ENCODE measurements at regions not wholly inside any gene's neighbourhood (a gene's known extent, or its start where the extent isn't known, plus 50 kb on each side); places are given as distances from the start of the nearest gene placed in this dataset.

DNA sequence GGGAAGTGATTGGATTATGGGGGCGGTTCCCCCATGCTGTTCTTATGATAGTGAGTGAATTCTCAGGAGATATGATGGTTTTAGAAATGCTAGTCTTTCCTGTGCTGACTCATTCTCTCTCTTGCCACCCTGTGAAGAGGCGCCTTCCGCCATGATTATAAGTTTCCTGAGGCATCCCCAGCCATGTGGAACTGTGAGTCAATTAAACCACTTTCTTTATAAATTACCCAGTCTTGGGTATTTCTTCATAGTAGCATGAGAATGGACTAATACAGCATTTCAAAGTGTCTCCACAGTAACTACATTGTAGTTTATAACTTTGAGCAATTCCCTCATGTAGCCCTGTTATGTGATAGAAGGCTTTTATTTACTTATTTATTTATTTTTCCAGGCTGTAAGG lies 128.8 kb upstream of the CHRNA7 start:
- no peak for TF ChIP-seq POLR2AphosphoS5 (IDR thresholded peaks at IDR 0.05; ENCODE audit: low read depth, low read length)
- TF ChIP-seq, protein P1, sequence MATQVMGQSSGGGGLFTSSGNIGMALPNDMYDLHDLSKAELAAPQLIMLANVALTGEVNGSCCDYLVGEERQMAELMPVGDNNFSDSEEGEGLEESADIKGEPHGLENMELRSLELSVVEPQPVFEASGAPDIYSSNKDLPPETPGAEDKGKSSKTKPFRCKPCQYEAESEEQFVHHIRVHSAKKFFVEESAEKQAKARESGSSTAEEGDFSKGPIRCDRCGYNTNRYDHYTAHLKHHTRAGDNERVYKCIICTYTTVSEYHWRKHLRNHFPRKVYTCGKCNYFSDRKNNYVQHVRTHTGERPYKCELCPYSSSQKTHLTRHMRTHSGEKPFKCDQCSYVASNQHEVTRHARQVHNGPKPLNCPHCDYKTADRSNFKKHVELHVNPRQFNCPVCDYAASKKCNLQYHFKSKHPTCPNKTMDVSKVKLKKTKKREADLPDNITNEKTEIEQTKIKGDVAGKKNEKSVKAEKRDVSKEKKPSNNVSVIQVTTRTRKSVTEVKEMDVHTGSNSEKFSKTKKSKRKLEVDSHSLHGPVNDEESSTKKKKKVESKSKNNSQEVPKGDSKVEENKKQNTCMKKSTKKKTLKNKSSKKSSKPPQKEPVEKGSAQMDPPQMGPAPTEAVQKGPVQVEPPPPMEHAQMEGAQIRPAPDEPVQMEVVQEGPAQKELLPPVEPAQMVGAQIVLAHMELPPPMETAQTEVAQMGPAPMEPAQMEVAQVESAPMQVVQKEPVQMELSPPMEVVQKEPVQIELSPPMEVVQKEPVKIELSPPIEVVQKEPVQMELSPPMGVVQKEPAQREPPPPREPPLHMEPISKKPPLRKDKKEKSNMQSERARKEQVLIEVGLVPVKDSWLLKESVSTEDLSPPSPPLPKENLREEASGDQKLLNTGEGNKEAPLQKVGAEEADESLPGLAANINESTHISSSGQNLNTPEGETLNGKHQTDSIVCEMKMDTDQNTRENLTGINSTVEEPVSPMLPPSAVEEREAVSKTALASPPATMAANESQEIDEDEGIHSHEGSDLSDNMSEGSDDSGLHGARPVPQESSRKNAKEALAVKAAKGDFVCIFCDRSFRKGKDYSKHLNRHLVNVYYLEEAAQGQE (IDR thresholded peaks at IDR 0.05; ENCODE audit: insufficient read depth in 1 of 2, low read depth in 2 of 2, low read length in 2 of 2) = no peak
- no peak for TF ChIP-seq SIN3A (IDR thresholded peaks at IDR 0.05; ENCODE audit: borderline replicate concordance, insufficient read depth, low read length)
- TF ChIP-seq TAF1 (IDR thresholded peaks at IDR 0.05; ENCODE audit: borderline replicate concordance, insufficient read depth, low read length) = no peak
- TF ChIP-seq FOXP2 (optimal IDR thresholded peaks at IDR 0.05; ENCODE audit: borderline replicate concordance, extremely low read depth, extremely low read length, insufficient read depth) = no peak

All from PFSK-1 (cell line).